Skeletal muscle cell (primary cell): ENCODE measurements at regions not wholly inside any gene's neighbourhood (a gene's known extent, or its start where the extent isn't known, plus 50 kb on each side); places are given as distances from the start of the nearest gene placed in this dataset.
"Not testable (repeated sequence)": the region's sequence is repeated elsewhere in the genome, so short reads cannot be mapped to it uniquely, and the experiment has no call there.

Experiments used
- DNase-seq: peaks from one replicate; pipeline ENCODE4 v3.0.0-alpha.2; 2010; ENCODE audit warnings: low read depth
- H3K4me3 ChIP-seq: 2 replicates; pipeline ENCODE4 v1.5.1; 2011; ENCODE audit warnings: low read depth, mild to moderate bottlenecking, control low read depth, low read length, moderate library complexity

DNA sequence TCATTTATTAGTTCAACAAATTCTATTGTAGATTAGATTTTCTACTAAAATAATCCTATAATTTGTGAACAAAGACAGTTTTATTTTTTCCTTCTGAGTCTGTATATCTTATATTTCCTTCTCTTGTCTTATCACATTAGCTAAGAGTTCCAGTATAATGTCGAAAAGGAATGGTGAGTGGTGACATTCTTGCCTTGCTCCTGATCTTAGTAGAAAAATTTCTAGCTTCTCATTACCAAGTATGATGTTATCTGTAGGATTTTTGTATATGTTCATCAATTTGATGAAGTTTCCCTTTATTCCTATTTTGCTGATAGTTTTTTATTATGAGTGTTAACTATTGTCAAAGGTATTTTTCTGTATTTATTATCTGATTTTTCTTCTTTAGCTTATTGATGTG is 756.6 kb upstream of the BCHE start:
- DNase-seq = no peak
- no peak overlapping the region for H3K4me3 ChIP-seq

- no peak overlapping the region for H3K4me3 ChIP-seq
- no peak for DNase-seq
Observed at GRCh38 chr3:166582236-166582635, 745.0 kb upstream of the BCHE start.

- DNase-seq = no peak
- no peak overlapping the region for H3K4me3 ChIP-seq
Observed at GRCh38 chr3:166580561-166580960, 743.3 kb upstream of the BCHE start.

GRCh38 chr3:166575161-166575560 is 737.9 kb upstream of the BCHE start:
- DNase-seq = no peak
- no peak overlapping the region for H3K4me3 ChIP-seq

GRCh38 chr3:166571686-166572085 is 734.5 kb upstream of the BCHE start:
- not testable (repeated sequence) for H3K4me3 ChIP-seq, DNase-seq

GRCh38 chr3:166570102-166570501 is 732.9 kb upstream of the BCHE start:
- no peak for DNase-seq
- H3K4me3 ChIP-seq = no peak overlapping the region

DNA sequence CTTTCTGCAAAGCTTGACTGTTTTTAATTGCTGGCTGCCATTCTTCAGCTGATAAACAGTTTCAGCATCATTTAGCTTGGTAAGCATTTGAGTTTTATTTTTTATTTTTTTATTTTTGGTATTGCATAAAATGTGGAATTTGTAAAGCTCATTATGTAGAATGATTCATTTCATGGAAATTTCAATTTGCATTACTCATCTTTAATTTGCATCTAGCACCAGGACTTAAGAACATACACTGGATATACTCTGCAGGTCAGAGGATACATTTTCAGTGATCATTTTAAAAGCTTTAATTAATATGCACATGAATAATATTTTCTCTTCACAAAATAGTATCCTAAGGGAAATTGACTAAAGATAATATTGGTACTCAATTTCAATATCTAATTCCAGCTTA is 732.4 kb upstream of the BCHE start:
- DNase-seq = no peak
- H3K4me3 ChIP-seq = no peak overlapping the region

DNA sequence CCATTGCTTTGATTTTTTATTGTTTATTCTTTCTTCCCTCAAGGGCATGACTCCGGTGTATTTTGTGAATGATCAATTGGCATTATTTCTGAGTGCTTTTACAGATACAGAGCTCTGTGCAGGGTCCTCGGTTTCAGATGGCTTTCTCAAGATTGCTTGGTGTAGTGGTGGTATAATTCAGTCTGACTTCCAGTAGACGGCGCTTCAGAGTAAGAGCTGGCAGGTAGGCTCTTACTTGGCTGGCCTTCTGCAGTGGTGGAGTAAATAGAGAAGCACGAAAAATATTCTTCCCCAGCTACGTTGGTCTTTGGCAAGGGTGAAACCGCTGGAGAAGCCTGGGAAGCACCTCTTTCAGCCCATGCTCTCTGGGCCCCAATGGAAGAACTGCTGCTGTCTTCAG is 723.0 kb upstream of the BCHE start:
- DNase-seq = no peak
- H3K4me3 ChIP-seq = no peak overlapping the region

DNA sequence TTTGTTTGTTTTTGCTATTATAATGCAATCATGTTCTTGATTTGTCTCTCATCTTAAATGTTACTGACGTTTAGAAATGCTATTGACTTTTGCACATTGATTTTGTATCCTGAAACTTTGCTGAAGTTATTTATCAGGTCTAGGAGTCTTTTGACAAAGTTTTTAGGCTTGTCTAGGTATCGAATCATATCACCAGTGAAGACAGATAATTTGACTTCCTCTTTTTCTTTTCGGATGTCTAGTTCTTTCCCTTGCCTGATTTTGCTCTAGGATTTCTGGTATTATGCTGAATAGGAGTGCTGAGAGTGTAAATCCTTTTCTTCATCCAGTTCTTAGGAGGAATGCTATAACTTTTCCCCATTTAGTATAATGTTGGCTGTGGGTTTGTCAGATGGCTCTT is 719.7 kb upstream of the BCHE start:
- no peak overlapping the region for H3K4me3 ChIP-seq
- DNase-seq = no peak

DNA sequence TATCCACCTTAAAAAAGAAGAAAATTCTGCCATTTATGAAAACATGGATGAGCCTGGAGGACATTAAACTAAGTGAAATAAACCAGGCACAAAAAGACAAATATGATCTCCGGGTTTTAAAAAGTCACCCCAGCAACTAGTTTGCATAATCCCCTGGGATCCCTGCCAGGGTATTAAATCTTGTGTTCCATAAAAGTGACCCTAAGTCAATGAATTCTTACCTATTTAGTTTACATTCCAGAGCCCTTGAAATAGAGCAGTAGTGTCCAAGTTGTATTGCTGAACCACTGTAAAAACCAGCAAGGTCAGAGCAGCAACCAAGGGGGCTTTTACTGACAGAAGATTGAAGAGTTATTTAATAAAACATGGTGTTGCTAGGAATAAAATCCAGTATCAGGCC is 716.8 kb upstream of the BCHE start:
- DNase-seq = no peak
- H3K4me3 ChIP-seq = no peak overlapping the region

DNA sequence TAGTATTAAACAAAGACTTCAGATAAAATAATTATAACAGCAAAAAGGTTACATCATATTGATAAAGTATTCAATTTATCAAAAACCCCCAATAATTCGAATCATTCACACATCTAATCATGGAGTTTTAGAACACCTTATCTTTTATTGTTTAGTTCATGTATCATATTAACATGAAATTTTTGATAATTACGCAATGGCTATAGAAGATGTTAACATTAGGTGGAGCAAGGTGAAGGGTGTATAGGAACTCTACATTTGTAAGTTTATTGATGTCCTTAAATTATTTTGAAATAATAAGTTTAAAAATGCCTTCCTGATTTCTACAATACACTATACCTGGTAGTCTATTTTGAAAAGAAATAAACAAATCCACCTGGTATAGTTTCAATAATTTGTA is 696.5 kb upstream of the BCHE start:
- no peak for DNase-seq
- no peak overlapping the region for H3K4me3 ChIP-seq

- no peak overlapping the region for H3K4me3 ChIP-seq
- DNase-seq = no peak
Observed at GRCh38 chr3:166531730-166532129, 694.5 kb upstream of the BCHE start.

GRCh38 chr3:166527325-166527724 is 690.1 kb upstream of the BCHE start:
- no peak overlapping the region for H3K4me3 ChIP-seq
- DNase-seq = peak; percentile 6

GRCh38 chr3:166526881-166527280 is 689.7 kb upstream of the BCHE start:
- no peak for DNase-seq

DNA sequence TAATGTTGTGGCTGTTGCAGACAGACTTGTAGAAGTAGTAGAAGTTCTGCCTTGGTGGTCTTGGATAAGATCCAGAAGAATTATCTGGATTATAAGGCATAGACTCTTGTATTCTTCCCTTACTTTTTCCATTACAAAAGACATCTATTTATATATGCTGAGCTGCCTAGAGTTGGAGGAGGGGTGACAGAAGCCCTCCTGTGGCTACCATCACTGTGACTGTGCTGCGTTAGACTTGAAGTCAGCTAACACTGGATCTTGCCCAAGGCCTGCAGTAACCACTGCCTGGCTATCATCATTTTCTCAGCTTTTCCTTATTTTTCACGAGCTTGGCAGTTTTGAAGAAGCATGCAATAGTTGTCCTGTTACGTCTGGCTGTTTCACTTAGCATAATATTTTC is 684.8 kb upstream of the BCHE start:
- no peak for DNase-seq
- H3K4me3 ChIP-seq = no peak overlapping the region

More at GRCh38 chr3:166526881-166527280, 689.7 kb upstream of the BCHE start:
- no peak overlapping the region for H3K4me3 ChIP-seq

DNA sequence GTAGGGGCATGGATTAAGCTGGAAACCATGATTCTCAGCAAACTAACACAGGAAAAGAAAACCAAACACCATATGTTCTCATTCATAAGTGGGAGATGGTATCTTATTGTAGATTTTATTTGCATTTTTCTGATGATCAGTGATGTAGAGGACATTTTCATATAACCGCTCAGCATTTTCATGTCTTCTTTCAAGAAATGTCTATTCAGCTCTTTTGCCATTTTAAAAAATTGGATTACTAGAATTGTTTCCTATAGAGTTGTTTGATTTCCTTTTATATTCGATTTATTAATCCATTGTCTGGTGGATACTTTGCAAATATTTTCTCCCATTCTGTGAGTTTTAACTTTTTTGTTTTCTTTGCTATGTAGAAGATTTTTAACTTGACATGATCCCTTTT is 682.2 kb upstream of the BCHE start:
- no peak for DNase-seq
- H3K4me3 ChIP-seq = no peak overlapping the region

GRCh38 chr3:166518040-166518439 is 680.8 kb upstream of the BCHE start:
- H3K4me3 ChIP-seq = no peak overlapping the region
- DNase-seq = no peak

GRCh38 chr3:166510382-166510781 is 673.2 kb upstream of the BCHE start:
- DNase-seq = no peak

DNA sequence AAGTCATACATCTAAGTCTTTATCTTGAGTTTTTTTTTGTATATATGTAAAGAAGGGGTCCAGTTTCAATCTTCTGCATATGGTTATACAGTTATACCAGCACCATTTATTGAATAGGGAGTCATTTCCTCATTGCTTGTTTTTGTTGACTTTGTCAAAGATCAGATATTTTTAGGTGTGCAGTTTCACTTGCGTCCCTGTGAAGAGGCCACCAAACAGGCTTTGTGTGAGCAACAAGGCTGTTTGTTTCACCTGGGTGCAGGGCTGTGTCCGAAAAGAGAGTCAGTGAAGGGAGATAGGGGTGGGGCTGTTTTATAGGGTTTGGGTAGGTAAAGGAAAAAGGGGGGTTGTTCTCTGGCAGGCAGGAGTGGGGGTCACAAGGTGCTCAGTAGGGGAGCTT is 663.2 kb upstream of the BCHE start:
- DNase-seq = not testable (repeated sequence)

More at GRCh38 chr3:166510382-166510781, 673.2 kb upstream of the BCHE start:
- H3K4me3 ChIP-seq = no peak overlapping the region

DNA sequence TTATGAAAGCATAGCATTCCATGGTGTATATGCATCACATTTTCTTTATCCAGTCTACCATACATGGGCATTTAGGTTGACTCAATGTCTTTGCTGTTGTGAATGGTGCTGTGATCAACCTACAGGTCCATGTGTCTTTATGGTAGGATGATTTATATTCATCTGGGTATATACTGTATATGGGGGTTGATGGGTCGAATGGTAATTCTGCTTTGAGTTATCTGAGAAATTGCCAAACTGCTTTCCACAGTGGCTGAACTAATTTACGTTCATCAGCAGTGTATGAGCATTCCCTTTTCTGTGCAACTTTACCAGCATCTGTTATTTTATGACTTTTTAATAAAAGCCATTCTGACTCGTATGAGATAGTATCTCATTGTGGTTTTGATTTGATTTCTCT is 662.4 kb upstream of the BCHE start:
- H3K4me3 ChIP-seq = no peak overlapping the region
- no peak for DNase-seq

More for the DNA sequence above, 663.2 kb upstream of the BCHE start:
- H3K4me3 ChIP-seq = not testable (repeated sequence)

GRCh38 chr3:166498446-166498845 is 661.2 kb upstream of the BCHE start:
- H3K4me3 ChIP-seq = no peak overlapping the region
- no peak for DNase-seq

GRCh38 chr3:166489826-166490225 is 652.6 kb upstream of the BCHE start:
- DNase-seq = no peak
- no peak overlapping the region for H3K4me3 ChIP-seq
